GM12878 (cell line): ENCODE measurements at regions not wholly inside any gene's neighbourhood (a gene's known extent, or its start where the extent isn't known, plus 50 kb on each side); places are given as distances from the start of the nearest gene placed in this dataset.

Experiments used
- ATAC-seq: fragments of 200-7000 bp; cut with Tn5 transposase; 3 replicates; pipeline ENCODE4 v1.9.1; 2020; ENCODE audit warnings: mild to moderate bottlenecking, moderate library complexity
- BruUV-seq: library from RNA; stranded (reverse); fragments of 400-500 nt; replicated peaks from 2 replicates; lab custom pipeline; 2021; lab: Mats Ljungman, UMichigan
- CTCF ChIA-PET: fragments of 300-600 bp; sonication (Branson Sonifier 250); formaldehyde crosslinking; extraction: SDS; loops from one replicate; lab custom pipeline; 2021; ENCODE audit warnings: inconsistent platforms; lab: Yijun Ruan, JAX
- POLR2A ChIA-PET: fragments of 350-600 bp; formaldehyde crosslinking; extraction: SDS; loops from one replicate; lab custom pipeline; 2021; ENCODE audit warnings: inconsistent platforms; lab: Charles Lee
- RAD21 ChIA-PET: fragments of 300-600 bp; sonication (Branson Sonifier 250); formaldehyde crosslinking; loops from one replicate; lab custom pipeline; 2023; ENCODE audit warnings: antibody characterized with exemption; ENCODE audit not compliant: unreplicated experiment; lab: Charles Lee
- SMC1A ChIA-PET: fragments of 300-600 bp; sonication (Branson Sonifier 250); formaldehyde crosslinking; loops from one replicate; lab custom pipeline; 2023; ENCODE audit not compliant: unreplicated experiment, uncharacterized antibody; lab: Charles Lee
- DNase-seq: peaks from one replicate; pipeline ENCODE4 v3.0.0-alpha.2; 2011; ENCODE audit warnings: low read depth, low spot score
- FAIRE-seq: peaks from 3 replicates; lab custom pipeline; 2011; peaks lifted over from hg19 to GRCh38; lab: Jason Lieb, UNC
- H2AFZ ChIP-seq: 2 replicates; pipeline ENCODE4 v1.6.0; 2011; ENCODE audit warnings: low read depth, low read length, control low read depth; ENCODE audit not compliant: control insufficient read depth
- H3K27ac ChIP-seq: 2 replicates; pipeline ENCODE4 v1.5.1; 2011; ENCODE audit warnings: control low read depth; ENCODE audit not compliant: control insufficient read depth, insufficient read depth
- H3K27me3 ChIP-seq, 2 experiments: replicated peaks in 1 of 2; 2 replicates each; pipeline versions ENCODE4 v1.6.0 to v1.6.1; 2011; ENCODE audit warnings: low read length in 1 of 2; ENCODE audit not compliant: control insufficient read depth in 2 of 2, insufficient read depth in 2 of 2
- H3K36me3 ChIP-seq, 2 experiments: 2 replicates each; pipeline ENCODE4 v1.5.1; 2011; ENCODE audit warnings: low read length in 1 of 2; ENCODE audit not compliant: control insufficient read depth in 2 of 2, insufficient read depth in 2 of 2
- H3K4me1 ChIP-seq: 2 replicates; pipeline ENCODE4 v1.6.1; 2011; ENCODE audit warnings: mild to moderate bottlenecking, low read length, moderate library complexity, mixed read lengths; ENCODE audit not compliant: control insufficient read depth, insufficient read depth
- H3K4me2 ChIP-seq: 2 replicates; pipeline ENCODE4 v1.6.0; 2011; ENCODE audit warnings: control low read depth; ENCODE audit not compliant: control insufficient read depth, insufficient read depth
- H3K4me3 ChIP-seq: fragments of 200-600 bp; sonication (generic); 2 replicates; pipeline ENCODE4 v1.5.1; 2016
- H3K79me2 ChIP-seq: 2 replicates; pipeline ENCODE4 v1.6.0; 2011; ENCODE audit warnings: low read length; ENCODE audit not compliant: control insufficient read depth, insufficient read depth
- H3K9ac ChIP-seq: 2 replicates; pipeline ENCODE4 v1.8.0; 2011; ENCODE audit warnings: low read length, control low read depth, mixed read lengths; ENCODE audit not compliant: control insufficient read depth, insufficient read depth
- H3K9me3 ChIP-seq: replicated peaks from 3 replicates; pipeline ENCODE4 v1.5.1; 2011; ENCODE audit warnings: mild to moderate bottlenecking, low read length; ENCODE audit not compliant: control insufficient read depth, insufficient read depth
- H4K20me1 ChIP-seq: 2 replicates; pipeline ENCODE4 v1.6.0; 2011; ENCODE audit not compliant: control insufficient read depth, insufficient read depth
- BHLHE40 ChIP-seq, 2 experiments: fragments of 450-650 bp in 1 of 2; IDR thresholded peaks; 2 replicates each; pipeline ENCODE4 v1.6.1; 2011 to 2017; ENCODE audit warnings: low read depth in 2 of 2, borderline replicate concordance in 1 of 2, improper control_type of control experiment in 1 of 2, low read length in 1 of 2, mild to moderate bottlenecking in 1 of 2
- FOXK2 ChIP-seq: fragments of 450-650 bp; IDR thresholded peaks from 2 replicates; pipeline ENCODE4 v1.6.1; 2017; ENCODE audit warnings: mild to moderate bottlenecking, moderate library complexity
- FOXM1 ChIP-seq: IDR thresholded peaks from 2 replicates; pipeline ENCODE4 v1.6.1; 2012; ENCODE audit warnings: low read depth, mild to moderate bottlenecking, inconsistent platforms, low read length, moderate library complexity
- HCFC1 ChIP-seq: fragments of 150-350 bp; IDR thresholded peaks from 2 replicates; pipeline ENCODE4 v1.6.1; 2014; ENCODE audit warnings: low read length
- HDAC6 ChIP-seq: fragments of 200-600 bp; sonication (generic); IDR thresholded peaks from one replicate; pipeline ENCODE4 v1.8.0; 2017; ENCODE audit warnings: antibody characterized with exemption; ENCODE audit not compliant: unreplicated experiment
- LARP7 ChIP-seq: fragments of 450-650 bp; IDR thresholded peaks from 2 replicates; pipeline ENCODE4 v1.6.1; 2017; ENCODE audit warnings: mild to moderate bottlenecking
- MYC ChIP-seq: IDR thresholded peaks from 2 replicates; pipeline ENCODE4 v1.6.1; 2011; ENCODE audit warnings: mild to moderate bottlenecking, low read length, moderate library complexity, inconsistent platforms; ENCODE audit not compliant: insufficient read depth, insufficient replicate concordance, insufficient read length, severe bottlenecking
- PRDM15 ChIP-seq: fragments of 450-650 bp; formaldehyde crosslinking; IDR thresholded peaks from 2 replicates; pipeline ENCODE4 v1.4.0; 2020; ENCODE audit warnings: mild to moderate bottlenecking, moderate library complexity
- SP1 ChIP-seq: IDR thresholded peaks from one replicate; pipeline ENCODE4 v1.6.1; 2011; ENCODE audit warnings: low read depth, low read length
- WRNIP1 ChIP-seq: IDR thresholded peaks from 2 replicates; pipeline ENCODE4 v1.6.1; 2011; ENCODE audit warnings: low read depth, low read length, improper control_type of control experiment, borderline replicate concordance
- ZBTB11 ChIP-seq: fragments of 450-650 bp; formaldehyde crosslinking; IDR thresholded peaks from 2 replicates; pipeline ENCODE4 v1.5.0; 2022; ENCODE audit warnings: mild to moderate bottlenecking, missing genetic modification characterization
- ZNF622 ChIP-seq: fragments of 450-650 bp; IDR thresholded peaks from 2 replicates; pipeline ENCODE4 v1.6.1; 2017; ENCODE audit warnings: mild to moderate bottlenecking, inconsistent platforms
- ZSCAN29 ChIP-seq: fragments of 450-650 bp; IDR thresholded peaks from 2 replicates; pipeline ENCODE4 v1.6.1; 2017; ENCODE audit warnings: mild to moderate bottlenecking, moderate library complexity
- WGBS: methylation state at CpG from one replicate; pipeline ENCODE4 v1.1.6; 2016; ENCODE audit warnings: low lambda C conversion rate; ENCODE audit not compliant: insufficient replicate concordance, insufficient coverage; ENCODE audit errors: missing lambda C conversion rate; 5-methylcytosine and 5-hydroxymethylcytosine counted together
- in situ Hi-C: fragments of 300-500 bp; cut with MboI; formaldehyde crosslinking; loops from 9 replicates; pipeline ENCODE4 v1.14.3; 2018; ENCODE audit warnings: mixed read lengths
- intact Hi-C: fragments of 100-400 bp; cut with micrococcal nuclease; formaldehyde crosslinking; loops from one replicate; pipeline ENCODE4 v1.14.2; 2022; ENCODE audit not compliant: unreplicated experiment
- TF ChIP-seq, protein P1 (sequence below), 3 experiments: IDR thresholded peaks in 2 of 3; conservative IDR thresholded peaks in 1 of 3; 2 replicates each; pipeline ENCODE4 v1.5.1; 2011; ENCODE audit warnings: low read depth in 3 of 3, low read length in 3 of 3, mild to moderate bottlenecking in 3 of 3, control low read depth in 2 of 3, moderate library complexity in 2 of 3, inconsistent platforms in 1 of 3, mixed read lengths in 1 of 3; ENCODE audit not compliant: control insufficient read depth in 2 of 3, insufficient read depth in 1 of 3; ENCODE audit errors: extremely low read depth in 1 of 3
- TF ChIP-seq, protein P2 (sequence below): IDR thresholded peaks from 2 replicates; pipeline ENCODE4 v1.6.1; 2012; ENCODE audit warnings: low read depth, low read length, improper control_type of control experiment

- Histone ChIP-seq H3K9me3 (no peaks in the 10 kb centered on the region), H3K4me2 (no peak overlapping the region), H3K4me3 (no peak overlapping the region), H3K27ac (no peak overlapping the region), H4K20me1 (no peaks in the 10 kb centered on the region), H2AFZ (no peak overlapping the region), H3K36me3 (no peaks in the 10 kb centered on the region), H3K9ac (no peak overlapping the region), H3K27me3 (no peaks in the 10 kb centered on the region), H3K79me2 (no peaks in the 10 kb centered on the region), H3K4me1 (no peaks in the 10 kb centered on the region)
- FAIRE-seq (no peak), ATAC-seq (no peak), DNase-seq (no peak)
- POLR2A ChIA-PET: no interaction called here
- CTCF ChIA-PET: no interaction called here
- no TSS peak for BruUV-seq
- intact Hi-C loops (no loop called here), in situ Hi-C loops (no loop called here)
- SMC1A ChIA-PET: no interaction called here
- RAD21 ChIA-PET: no interaction called here
- 24% methylated on average over 4 of the region's 4 CpGs for WGBS
- no peak for TF ChIP-seq MYC
- TF ChIP-seq FOXK2: no peak
- TF ChIP-seq ZNF622: no peak
- TF ChIP-seq HDAC6: no peak
- no peak for TF ChIP-seq FOXM1
- no peak for TF ChIP-seq BHLHE40 (IDR thresholded peaks at IDR 0.05; ENCODE audit: borderline replicate concordance in 1 of 2, low read depth in 2 of 2, low read length in 1 of 2)
- TF ChIP-seq, protein P1, sequence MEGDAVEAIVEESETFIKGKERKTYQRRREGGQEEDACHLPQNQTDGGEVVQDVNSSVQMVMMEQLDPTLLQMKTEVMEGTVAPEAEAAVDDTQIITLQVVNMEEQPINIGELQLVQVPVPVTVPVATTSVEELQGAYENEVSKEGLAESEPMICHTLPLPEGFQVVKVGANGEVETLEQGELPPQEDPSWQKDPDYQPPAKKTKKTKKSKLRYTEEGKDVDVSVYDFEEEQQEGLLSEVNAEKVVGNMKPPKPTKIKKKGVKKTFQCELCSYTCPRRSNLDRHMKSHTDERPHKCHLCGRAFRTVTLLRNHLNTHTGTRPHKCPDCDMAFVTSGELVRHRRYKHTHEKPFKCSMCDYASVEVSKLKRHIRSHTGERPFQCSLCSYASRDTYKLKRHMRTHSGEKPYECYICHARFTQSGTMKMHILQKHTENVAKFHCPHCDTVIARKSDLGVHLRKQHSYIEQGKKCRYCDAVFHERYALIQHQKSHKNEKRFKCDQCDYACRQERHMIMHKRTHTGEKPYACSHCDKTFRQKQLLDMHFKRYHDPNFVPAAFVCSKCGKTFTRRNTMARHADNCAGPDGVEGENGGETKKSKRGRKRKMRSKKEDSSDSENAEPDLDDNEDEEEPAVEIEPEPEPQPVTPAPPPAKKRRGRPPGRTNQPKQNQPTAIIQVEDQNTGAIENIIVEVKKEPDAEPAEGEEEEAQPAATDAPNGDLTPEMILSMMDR (IDR thresholded peaks at IDR 0.05 in 2 of 3, conservative IDR thresholded peaks at IDR 0.05 in 1 of 3; ENCODE audit: control insufficient read depth in 2 of 3, extremely low read depth in 1 of 3, insufficient read depth in 1 of 3, low read depth in 3 of 3, low read length in 3 of 3): no peak
- no peak for TF ChIP-seq PRDM15 (CRISPR knock-in tag)
- TF ChIP-seq WRNIP1: no peak
- no peak for TF ChIP-seq ZSCAN29
- TF ChIP-seq LARP7: no peak
- TF ChIP-seq, protein P2, sequence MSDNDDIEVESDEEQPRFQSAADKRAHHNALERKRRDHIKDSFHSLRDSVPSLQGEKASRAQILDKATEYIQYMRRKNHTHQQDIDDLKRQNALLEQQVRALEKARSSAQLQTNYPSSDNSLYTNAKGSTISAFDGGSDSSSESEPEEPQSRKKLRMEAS: no peak
- no peak for TF ChIP-seq SP1
- TF ChIP-seq ZBTB11 (CRISPR knock-in tag): no peak
- no peak for TF ChIP-seq HCFC1
Measured at GRCh38 chr5:104594850-104595249, 1032.3 kb upstream of the NUDT12 start.
